ENCODE measurements at regions not wholly inside any gene's neighbourhood (a gene's known extent, or its start where the extent isn't known, plus 50 kb on each side); places are given as distances from the start of the nearest gene placed in this dataset.

DNA sequence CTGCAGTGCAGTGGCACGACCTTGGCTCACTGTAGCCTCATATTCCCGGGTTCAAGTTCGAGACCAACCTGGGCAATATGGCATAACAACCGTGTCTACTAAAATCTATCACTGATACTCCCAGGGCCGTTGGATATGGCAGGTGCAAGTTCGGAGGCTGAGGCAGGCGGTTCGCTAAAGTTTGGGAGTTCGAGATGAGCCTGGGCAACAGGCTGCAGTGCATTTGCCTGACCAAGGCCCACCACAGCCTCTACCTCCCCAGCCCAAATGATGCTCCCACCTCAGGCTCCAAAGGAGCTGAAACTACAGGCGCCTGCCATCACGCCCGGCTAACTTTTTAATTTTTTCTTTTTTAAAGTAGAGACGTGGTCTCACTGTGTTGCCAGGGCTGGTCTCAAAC is 177.1 kb upstream of the ALG10B start:
- intact Hi-C loops (cut with micrococcal nuclease), result loop anchor here (5.0 kb wide), 1 partner anchor 768 kb away; the partner anchor contains the start of gene CPNE8
- Histone ChIP-seq H3K4me2 (ENCODE audit: low read length) (no peak overlapping the region), H3K9me2 (ENCODE audit: insufficient read depth) (no peaks in the 10 kb centered on the region), H4K20me1 (ENCODE audit: insufficient read depth) (no peaks in the 10 kb centered on the region), H3K4me3 (replicated peaks in 1 of 2; ENCODE audit: low read depth in 1 of 2, low read length in 2 of 2) (no peak overlapping the region), H3K36me3 (ENCODE audit: control insufficient read depth in 1 of 2, insufficient read depth in 2 of 2, low read length in 2 of 2) (no peaks in the 10 kb centered on the region), H3K27me3 (ENCODE audit: insufficient read depth, low read length) (no peaks in the 10 kb centered on the region), H3K27ac (ENCODE audit: low read depth, low read length) (no peak overlapping the region), H3K4me1 (ENCODE audit: control insufficient read depth in 1 of 2, insufficient read depth in 2 of 2, low read length in 2 of 2) (peaks cover 0 to 7% of the 10 kb centered on the region in 2 experiments; a peak in 1 of 4 replicates), H3K9ac (ENCODE audit: low read length) (no peak overlapping the region), H3K79me2 (ENCODE audit: insufficient read depth, low read length) (no peaks in the 10 kb centered on the region), H2AFZ (ENCODE audit: low read depth, low read length, poor library complexity, severe bottlenecking) (no peak overlapping the region), H3K9me3 (ENCODE audit: control insufficient read depth in 1 of 2, insufficient read depth in 1 of 2, low read depth in 1 of 2, low read length in 2 of 2) (no peaks in the 10 kb centered on the region)
- no peak for ATAC-seq
- DNase-seq (ENCODE audit: low read depth, low spot score), result no peak
- RAD21 ChIA-PET (ENCODE audit: low non-redundant PET in 1 of 2, low total read pairs in 2 of 2, uncharacterized antibody in 2 of 2, unreplicated experiment in 2 of 2), result interaction anchor here in 1 of 2 experiments (0.8 kb wide), 1 partner anchor 176 kb away, joined by 3 read pairs; no protein-coding TSS in a partner anchor
- CTCF ChIA-PET, result interaction anchor here (1.1 to 3.5 kb wide), 2 partner anchors 163 to 176 kb away, joined by 4 to 27 read pairs; partner anchors contain the start of gene ALG10B
- BruUV-seq (replicated peaks), result no TSS peak
- TF ChIP-seq JUND (IDR thresholded peaks at IDR 0.05), result no peak
- TF ChIP-seq SP1 (IDR thresholded peaks at IDR 0.05; ENCODE audit: low read depth), result no peak
- no peak for TF ChIP-seq POLR2A (IDR thresholded peaks at IDR 0.05; ENCODE audit: borderline replicate concordance, extremely low read depth, insufficient read depth, insufficient read length)
- TF ChIP-seq RAD21 (IDR thresholded peaks at IDR 0.05; ENCODE audit: low read depth), result no peak
- TF ChIP-seq ZFX (IDR thresholded peaks at IDR 0.05), result no peak
- TF ChIP-seq EGR1 (IDR thresholded peaks at IDR 0.05; ENCODE audit: low read depth), result no peak
- no peak for TF ChIP-seq POLR2AphosphoS5 (IDR thresholded peaks at IDR 0.05; ENCODE audit: low read depth, low read length)
- TF ChIP-seq, protein P1, sequence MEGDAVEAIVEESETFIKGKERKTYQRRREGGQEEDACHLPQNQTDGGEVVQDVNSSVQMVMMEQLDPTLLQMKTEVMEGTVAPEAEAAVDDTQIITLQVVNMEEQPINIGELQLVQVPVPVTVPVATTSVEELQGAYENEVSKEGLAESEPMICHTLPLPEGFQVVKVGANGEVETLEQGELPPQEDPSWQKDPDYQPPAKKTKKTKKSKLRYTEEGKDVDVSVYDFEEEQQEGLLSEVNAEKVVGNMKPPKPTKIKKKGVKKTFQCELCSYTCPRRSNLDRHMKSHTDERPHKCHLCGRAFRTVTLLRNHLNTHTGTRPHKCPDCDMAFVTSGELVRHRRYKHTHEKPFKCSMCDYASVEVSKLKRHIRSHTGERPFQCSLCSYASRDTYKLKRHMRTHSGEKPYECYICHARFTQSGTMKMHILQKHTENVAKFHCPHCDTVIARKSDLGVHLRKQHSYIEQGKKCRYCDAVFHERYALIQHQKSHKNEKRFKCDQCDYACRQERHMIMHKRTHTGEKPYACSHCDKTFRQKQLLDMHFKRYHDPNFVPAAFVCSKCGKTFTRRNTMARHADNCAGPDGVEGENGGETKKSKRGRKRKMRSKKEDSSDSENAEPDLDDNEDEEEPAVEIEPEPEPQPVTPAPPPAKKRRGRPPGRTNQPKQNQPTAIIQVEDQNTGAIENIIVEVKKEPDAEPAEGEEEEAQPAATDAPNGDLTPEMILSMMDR (IDR thresholded peaks at IDR 0.05 in 2 of 3, conservative IDR thresholded peaks at IDR 0.05 in 1 of 3; ENCODE audit: borderline replicate concordance in 1 of 3, insufficient read depth in 1 of 3, low read depth in 2 of 3, low read length in 2 of 3), result no peak
- TF ChIP-seq, protein P2, sequence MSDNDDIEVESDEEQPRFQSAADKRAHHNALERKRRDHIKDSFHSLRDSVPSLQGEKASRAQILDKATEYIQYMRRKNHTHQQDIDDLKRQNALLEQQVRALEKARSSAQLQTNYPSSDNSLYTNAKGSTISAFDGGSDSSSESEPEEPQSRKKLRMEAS (IDR thresholded peaks at IDR 0.05), result no peak
- no peak for TF ChIP-seq ELF1 (IDR thresholded peaks at IDR 0.05; ENCODE audit: borderline replicate concordance, low read depth)
- no peak for TF ChIP-seq YY1 (IDR thresholded peaks at IDR 0.05; ENCODE audit: extremely low read depth, insufficient replicate concordance, low read depth, low read length)
- POLR2A ChIA-PET, result no interaction called here
